Hematopoietic multipotent progenitor cell treated with erythropoietin and hydrocortisone succinate and interleukin-3 and kit ligand, for 6 days (in vitro differentiated cells): ENCODE measurements at regions not wholly inside any gene's neighbourhood (a gene's known extent, or its start where the extent isn't known, plus 50 kb on each side); places are given as distances from the start of the nearest gene placed in this dataset.

ENCODE experiments used
- DNase-seq: peaks from one replicate; pipeline ENCODE4 v3.0.0-alpha.2; 2015

GRCh38 chr21:35144978-35145377 is 95.9 kb upstream of the RUNX1 start:
- DNase-seq = no peak

DNA sequence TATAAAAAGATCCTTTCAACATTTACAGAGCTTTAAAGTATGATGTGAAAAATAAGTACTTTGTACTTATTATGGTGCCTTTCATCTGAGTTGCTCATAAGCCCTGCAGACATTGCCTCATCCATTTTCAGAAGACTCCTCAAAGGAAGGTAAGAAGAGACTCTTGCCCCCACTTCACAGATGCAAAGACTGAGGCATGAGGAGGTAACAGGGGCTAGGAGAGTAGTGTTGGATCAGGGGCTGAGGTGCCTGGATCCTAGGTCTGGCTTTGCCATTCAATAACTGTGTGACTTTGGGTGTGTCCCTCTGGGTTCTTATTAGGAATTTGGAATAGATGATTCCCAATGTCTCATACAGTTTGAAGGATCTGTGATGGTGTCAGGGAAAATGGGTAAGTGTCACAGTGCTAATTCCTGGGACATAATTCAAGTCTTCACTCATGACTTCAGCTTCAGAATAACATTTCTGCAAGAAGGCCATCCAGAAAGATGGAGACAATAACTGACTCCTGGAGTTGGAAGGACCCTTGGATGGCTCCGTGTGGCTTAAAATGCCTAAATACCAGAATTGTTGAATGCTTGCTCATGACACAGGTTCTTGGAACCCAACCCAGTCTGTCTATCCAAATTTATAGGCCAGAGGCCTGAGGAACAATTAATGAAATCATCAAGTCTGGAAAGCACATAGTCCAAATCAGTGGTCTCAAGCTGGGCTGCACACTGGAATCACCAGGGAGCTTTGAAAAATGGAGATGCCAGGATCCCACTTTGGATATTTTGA is 93.1 kb upstream of the RUNX1 start:
- no peak for DNase-seq

DNA sequence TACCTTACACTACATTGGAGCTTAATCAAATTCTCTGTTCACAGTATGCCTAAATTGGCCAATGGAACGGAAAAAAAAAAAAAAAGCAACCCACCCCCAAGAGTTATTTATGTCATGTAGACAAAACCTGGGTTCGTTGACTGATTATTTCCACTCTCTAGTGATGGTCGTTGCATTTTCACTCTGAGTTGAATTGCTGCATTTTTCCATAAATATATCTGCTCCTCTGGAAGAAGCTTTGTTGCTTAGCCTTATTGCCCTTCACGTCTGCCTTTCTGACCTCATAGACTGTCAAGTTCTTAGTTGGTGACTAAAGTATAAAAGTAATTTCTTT is 90.2 kb upstream of the RUNX1 start:
- DNase-seq = no peak

- peak; percentile 13 for DNase-seq
These were observed 89.7 kb upstream of the RUNX1 start for GRCh38 chr21:35138665-35139381.

GRCh38 chr21:35136586-35137219 is 87.6 kb upstream of the RUNX1 start:
- no peak for DNase-seq

DNA sequence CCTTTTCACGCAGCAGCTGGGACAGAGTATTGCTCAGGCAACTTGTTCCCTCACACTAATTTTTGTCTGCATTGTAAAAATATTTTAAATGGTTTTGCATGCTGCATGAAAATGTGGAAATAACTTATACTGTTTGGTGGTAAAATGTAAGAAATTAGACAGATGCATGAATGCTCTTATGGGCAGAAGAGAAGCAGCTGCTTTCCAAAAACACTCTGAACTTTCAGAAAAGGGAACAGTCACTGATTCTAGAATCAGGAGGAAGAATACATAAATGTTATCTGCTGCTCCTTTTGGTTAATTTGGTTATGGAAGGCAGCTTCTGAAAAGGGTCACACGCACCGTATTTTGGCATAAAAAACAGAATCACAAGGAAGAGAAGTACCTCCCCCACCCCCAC is 87.0 kb upstream of the RUNX1 start:
- no peak for DNase-seq

DNA sequence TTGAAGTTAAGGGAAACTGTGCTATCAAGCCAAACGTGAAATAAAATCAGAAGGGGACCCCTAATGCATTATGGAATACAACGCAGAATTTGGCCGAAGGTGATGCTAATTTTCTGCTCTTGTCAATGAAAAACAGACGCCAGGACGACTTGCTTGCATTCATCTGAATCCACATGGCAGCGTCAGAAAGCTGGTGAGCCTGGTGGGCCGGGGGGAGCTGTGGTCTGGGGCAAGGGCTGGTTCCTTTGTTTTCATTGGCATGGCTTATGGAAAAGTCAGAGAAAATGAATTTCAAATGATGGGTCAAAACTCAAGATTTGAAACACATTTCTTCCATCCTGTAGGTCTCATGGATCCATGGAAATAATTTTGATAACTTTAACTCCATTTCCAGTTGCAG is 86.4 kb upstream of the RUNX1 start:
- DNase-seq = no peak

GRCh38 chr21:35134309-35134708 is 85.2 kb upstream of the RUNX1 start:
- DNase-seq = no peak

DNA sequence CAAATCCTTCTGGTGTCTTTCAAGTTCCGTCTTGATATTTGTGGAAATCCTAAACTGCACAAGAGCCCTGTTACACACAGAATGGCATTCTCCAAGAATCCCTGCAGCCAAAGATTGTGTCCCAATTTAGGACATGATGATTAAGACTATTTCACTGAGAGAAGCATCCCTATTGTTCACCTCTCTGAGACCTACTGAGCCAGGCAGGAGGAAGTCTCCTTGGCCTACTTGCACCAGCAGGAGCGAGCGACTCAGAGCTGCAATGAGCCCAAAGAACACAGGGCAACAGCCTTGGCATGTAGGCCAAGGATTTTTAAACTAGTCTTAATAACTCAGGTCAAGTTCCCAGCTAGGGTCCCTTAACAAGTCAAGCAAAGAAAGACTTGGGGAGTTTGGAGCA is 79.4 kb upstream of the RUNX1 start:
- DNase-seq = no peak

GRCh38 chr21:35127851-35128250 is 78.7 kb upstream of the RUNX1 start:
- no peak for DNase-seq

DNA sequence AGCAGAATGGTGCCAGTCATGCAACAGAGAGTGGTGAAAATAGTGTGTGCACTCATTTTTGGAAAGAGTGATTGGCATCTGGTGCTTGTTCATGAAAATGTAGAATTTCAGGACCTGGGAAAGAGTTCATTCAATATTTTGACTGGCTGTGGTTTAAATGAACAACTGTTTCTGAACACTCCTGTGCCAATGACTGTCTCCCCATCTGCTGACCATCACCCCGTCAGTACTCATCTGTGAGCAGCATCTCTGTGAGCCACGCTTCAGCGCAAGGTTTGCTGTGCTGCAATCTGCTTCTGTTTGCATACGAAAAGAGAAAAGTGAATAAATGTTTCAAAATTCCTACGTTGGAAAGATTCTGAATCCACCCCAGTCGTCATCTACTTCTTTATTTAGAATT is 77.9 kb upstream of the RUNX1 start:
- no peak for DNase-seq

GRCh38 chr21:35120631-35121180 is 71.6 kb upstream of the RUNX1 start:
- no peak for DNase-seq

DNA sequence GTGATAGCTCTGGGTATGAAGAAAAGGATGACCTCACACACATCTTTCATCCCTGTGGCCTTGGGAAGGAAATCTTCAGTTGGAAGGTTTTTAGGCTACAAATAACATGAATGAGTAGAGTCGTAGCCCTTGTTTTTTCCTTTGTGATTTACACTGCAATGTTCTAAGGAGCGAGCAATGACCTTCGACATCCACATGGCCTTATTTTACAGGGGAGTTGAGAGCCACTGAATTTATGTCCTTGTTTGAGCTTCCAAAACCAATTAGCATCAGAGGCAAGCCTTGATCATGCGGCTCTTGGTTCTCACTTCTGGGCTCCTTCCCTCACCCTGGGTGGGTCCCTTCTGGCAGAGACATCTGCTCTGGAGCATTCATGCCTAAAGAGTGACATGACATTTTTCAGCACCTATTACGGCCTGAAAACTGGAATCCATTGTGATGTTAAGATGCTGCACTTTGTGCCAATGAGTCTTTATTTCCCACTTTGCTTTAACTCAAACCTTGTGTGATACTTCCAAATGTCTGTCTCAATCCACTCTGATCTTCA is 70.5 kb upstream of the RUNX1 start:
- DNase-seq = no peak

GRCh38 chr21:35116777-35117176 is 67.7 kb upstream of the RUNX1 start:
- DNase-seq = no peak

- peak; percentile 17 for DNase-seq
These were observed 64.0 kb upstream of the RUNX1 start for GRCh38 chr21:35113064-35113463.

DNA sequence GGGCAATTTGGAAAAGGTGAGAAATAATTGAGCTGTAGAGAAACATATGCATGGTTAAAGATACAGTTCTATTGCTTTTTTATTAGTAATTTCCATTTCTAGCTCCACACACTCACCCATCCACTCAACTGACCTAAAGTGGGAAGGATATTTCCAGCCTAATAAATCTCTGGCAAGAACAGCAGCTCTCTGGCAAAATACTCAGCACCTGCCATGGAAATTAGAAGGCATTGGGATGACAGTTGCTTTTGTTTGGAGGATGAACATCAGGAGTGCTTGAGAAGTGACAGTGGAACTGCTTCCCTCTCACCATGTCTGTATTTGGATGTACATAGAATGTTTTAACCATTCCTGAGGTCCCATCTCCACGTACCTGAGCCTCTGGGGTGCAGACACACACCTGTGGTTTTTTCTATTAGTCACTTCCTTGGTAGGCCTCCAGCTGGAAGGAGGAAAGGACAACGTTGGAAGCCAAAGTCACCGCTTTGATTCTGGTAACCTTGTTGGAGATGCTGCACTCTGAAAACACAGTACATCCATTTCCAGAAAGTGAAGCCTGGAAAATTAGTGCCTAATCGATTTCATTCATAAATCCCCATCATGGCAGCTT is 62.3 kb upstream of the RUNX1 start:
- no peak for DNase-seq

- DNase-seq = no peak
These were observed 59.8 kb upstream of the RUNX1 start for GRCh38 chr21:35108887-35109286.

- DNase-seq = no peak
These were observed 58.4 kb upstream of the RUNX1 start for GRCh38 chr21:35107520-35107919.

GRCh38 chr21:35106246-35106835 is 57.2 kb upstream of the RUNX1 start:
- peak; percentile 87 for DNase-seq

- DNase-seq = peak; percentile 86
These were observed 53.6 kb upstream of the RUNX1 start for GRCh38 chr21:35102488-35103371.

DNA sequence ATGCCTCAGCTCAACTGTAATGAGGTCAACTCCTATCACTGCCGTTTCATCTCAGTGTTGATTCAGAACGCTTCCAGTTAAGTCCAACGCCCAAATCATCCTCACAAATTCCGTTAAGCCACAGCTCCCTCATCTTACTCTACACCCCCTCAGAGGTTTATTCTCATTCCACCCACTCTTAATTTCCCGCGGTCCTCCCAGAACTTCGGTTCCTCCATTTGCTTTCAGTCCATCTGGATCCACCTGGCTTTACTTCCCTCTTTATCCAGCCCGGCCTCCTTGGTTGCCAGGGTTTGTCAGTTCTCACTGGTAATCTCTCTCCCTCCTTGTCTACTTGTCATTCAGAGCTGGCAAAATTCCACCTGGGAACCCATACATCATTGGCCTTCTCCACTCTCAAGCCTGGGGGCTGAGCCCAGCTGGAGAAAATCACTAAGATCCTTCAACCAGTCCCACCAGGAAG is 51.3 kb upstream of the RUNX1 start:
- no peak for DNase-seq

- no peak for DNase-seq
These were observed 50.2 kb upstream of the RUNX1 start for GRCh38 chr21:35099310-35099709.
